HepG2 (cell line): ENCODE measurements at regions not wholly inside any gene's neighbourhood (a gene's known extent, or its start where the extent isn't known, plus 50 kb on each side); places are given as distances from the start of the nearest gene placed in this dataset.

Experiments
- ATAC-seq: fragments of 200-7000 bp; cut with Tn5 transposase; 3 replicates; pipeline ENCODE4 v1.9.1; 2020; ENCODE audit warnings: mild to moderate bottlenecking, moderate library complexity
- BruUV-seq: library from RNA; stranded (reverse); fragments of 400-500 nt; replicated peaks from 2 replicates; lab custom pipeline; 2021; lab: Mats Ljungman, UMichigan
- CTCF ChIA-PET: fragments of 300-600 bp; formaldehyde crosslinking; extraction: SDS; loops from one replicate; lab custom pipeline; 2021; ENCODE audit warnings: low total read pairs, inconsistent platforms, low intra/inter-chr PET ratio; lab: Yijun Ruan, JAX
- POLR2A ChIA-PET: fragments of 350-600 bp; sonication (Branson Sonifier 250); formaldehyde crosslinking; loops from one replicate; lab custom pipeline; 2020; ENCODE audit warnings: antibody characterized with exemption, inconsistent platforms; lab: Yijun Ruan, JAX
- DNase-seq: peaks from one replicate; pipeline ENCODE4 v3.0.0-alpha.2; 2015; ENCODE audit warnings: low spot score
- FAIRE-seq: peaks from 3 replicates; lab custom pipeline; 2011; peaks lifted over from hg19 to GRCh38; lab: Jason Lieb, UNC
- H2AFZ ChIP-seq: one replicate; pipeline ENCODE4 v1.6.1; 2011; ENCODE audit warnings: low read length, inconsistent platforms
- H3K27ac ChIP-seq: fragments of 300-600 bp; 3 replicates; pipeline ENCODE4 v1.8.0; 2011; ENCODE audit warnings: mixed run types, mild to moderate bottlenecking, mixed read lengths, low read length, inconsistent platforms; ENCODE audit not compliant: insufficient read depth; ENCODE audit errors: extremely low read length
- H3K27me3 ChIP-seq, 2 experiments: fragments of 200-600 bp in 1 of 2; 2 replicates in 1 of 2; 3 replicates in 1 of 2; pipeline versions ENCODE4 v1.6.0 to v1.8.0; 2011; ENCODE audit warnings: low read length in 2 of 2, mild to moderate bottlenecking in 2 of 2, moderate library complexity in 2 of 2, inconsistent platforms in 1 of 2; ENCODE audit not compliant: insufficient read depth in 2 of 2, control insufficient read depth in 1 of 2
- H3K36me3 ChIP-seq, 2 experiments: fragments of 200-600 bp in 1 of 2; replicated peaks in 1 of 2; 2 replicates in 1 of 2; 3 replicates in 1 of 2; pipeline versions ENCODE4 v1.5.1 to v1.8.0; 2011; ENCODE audit warnings: low read length in 2 of 2, inconsistent platforms in 1 of 2; ENCODE audit not compliant: insufficient read depth in 2 of 2, control insufficient read depth in 1 of 2
- H3K4me1 ChIP-seq: 2 replicates; pipeline ENCODE4 v1.5.1; 2012; ENCODE audit warnings: low read length, inconsistent platforms; ENCODE audit not compliant: insufficient read depth
- H3K4me2 ChIP-seq: 2 replicates; pipeline ENCODE4 v1.6.0; 2011; ENCODE audit warnings: low read depth, low read length, inconsistent platforms
- H3K4me3 ChIP-seq, 3 experiments: fragments of 200-600 bp in 1 of 3; sonication (generic), shearing (Covaris generic) in 1 of 3; replicated peaks in 1 of 3; 2 replicates each; pipeline ENCODE4 v1.5.1; 2011 to 2016; ENCODE audit warnings: low read length in 3 of 3, inconsistent platforms in 2 of 3, low read depth in 2 of 3, mild to moderate bottlenecking in 2 of 3, control low read depth in 1 of 3, mixed read lengths in 1 of 3; ENCODE audit not compliant: insufficient read depth in 1 of 3
- H3K79me2 ChIP-seq: one replicate; pipeline ENCODE4 v1.6.1; 2011; ENCODE audit warnings: low read length, inconsistent platforms; ENCODE audit not compliant: insufficient read depth
- H3K9ac ChIP-seq: 2 replicates; pipeline ENCODE4 v1.6.0; 2011; ENCODE audit warnings: mild to moderate bottlenecking, low read depth, low read length, inconsistent platforms; ENCODE audit not compliant: insufficient read depth
- H3K9me3 ChIP-seq: 2 replicates; pipeline ENCODE4 v1.5.1; 2012; ENCODE audit warnings: mild to moderate bottlenecking, low read length
- H4K20me1 ChIP-seq: 2 replicates; pipeline ENCODE4 v1.6.0; 2011; ENCODE audit warnings: inconsistent platforms, mild to moderate bottlenecking, low read length, moderate library complexity; ENCODE audit not compliant: insufficient read depth
- ATF7 ChIP-seq, 2 experiments: fragments of 450-650 bp in 1 of 2; sonication (generic) in 1 of 2; formaldehyde crosslinking in 1 of 2; IDR thresholded peaks; 2 replicates each; pipeline versions ENCODE4 v1.4.0 to v1.6.1; 2016 to 2020; ENCODE audit warnings: antibody characterized with exemption in 1 of 2, mild to moderate bottlenecking in 1 of 2, missing genetic modification reagents in 1 of 2
- EEA1 ChIP-seq: sonication (generic); formaldehyde crosslinking; IDR thresholded peaks from 2 replicates; pipeline ENCODE4 v1.5.1; 2020; ENCODE audit warnings: mild to moderate bottlenecking, missing genetic modification reagents, borderline replicate concordance
- FOXP1 ChIP-seq, 2 experiments: fragments of 450-650 bp in 1 of 2; IDR thresholded peaks; 2 replicates each; pipeline ENCODE4 v1.6.1; 2017 to 2018; ENCODE audit warnings: antibody characterized with exemption in 1 of 2
- KLF6 ChIP-seq: IDR thresholded peaks from 2 replicates; pipeline ENCODE4 v1.8.0; 2016; ENCODE audit warnings: missing biosample characterization, missing genetic modification reagents
- NR1H2 ChIP-seq: sonication (generic); formaldehyde crosslinking; IDR thresholded peaks from 2 replicates; pipeline ENCODE4 v1.8.1; 2022; ENCODE audit warnings: low read depth, missing genetic modification reagents, borderline replicate concordance
- SUZ12 ChIP-seq: fragments of 150-350 bp; IDR thresholded peaks from 2 replicates; pipeline ENCODE4 v1.6.1; 2014; ENCODE audit warnings: low read depth, low read length
- ZNF224 ChIP-seq: sonication (generic); formaldehyde crosslinking; IDR thresholded peaks from 2 replicates; pipeline ENCODE4 v1.5.0; 2020; ENCODE audit warnings: mild to moderate bottlenecking, missing genetic modification reagents
- ZNF570 ChIP-seq: sonication (generic); formaldehyde crosslinking; IDR thresholded peaks from 2 replicates; pipeline ENCODE4 v1.4.0; 2020; ENCODE audit warnings: mild to moderate bottlenecking, missing genetic modification reagents, borderline replicate concordance
- ZNF652 ChIP-seq: IDR thresholded peaks from 2 replicates; pipeline ENCODE4 v1.6.1; 2016; ENCODE audit warnings: low read depth, borderline replicate concordance
- WGBS: methylation state at CpG from one replicate; pipeline ENCODE4 v1.1.6; 2017; ENCODE audit warnings: low lambda C conversion rate; 5-methylcytosine and 5-hydroxymethylcytosine counted together
- in situ Hi-C: cut with HindIII; loops from 2 replicates; pipeline ENCODE4 v1.10.0; 2017; ENCODE audit warnings: low pct_unique_long_range_greater_than_20kb; ENCODE audit not compliant: extremely low pct_ligation_motif_present
- intact Hi-C: fragments of 100-400 bp; cut with micrococcal nuclease; formaldehyde crosslinking; loops from one replicate; pipeline ENCODE4 v1.10.0; 2022; ENCODE audit not compliant: unreplicated experiment
- TF ChIP-seq, protein P1 (sequence below): IDR thresholded peaks from 2 replicates; pipeline ENCODE4 v1.6.1; 2018; ENCODE audit warnings: missing genetic modification reagents, mild to moderate bottlenecking, missing compliant biosample characterization

DNA sequence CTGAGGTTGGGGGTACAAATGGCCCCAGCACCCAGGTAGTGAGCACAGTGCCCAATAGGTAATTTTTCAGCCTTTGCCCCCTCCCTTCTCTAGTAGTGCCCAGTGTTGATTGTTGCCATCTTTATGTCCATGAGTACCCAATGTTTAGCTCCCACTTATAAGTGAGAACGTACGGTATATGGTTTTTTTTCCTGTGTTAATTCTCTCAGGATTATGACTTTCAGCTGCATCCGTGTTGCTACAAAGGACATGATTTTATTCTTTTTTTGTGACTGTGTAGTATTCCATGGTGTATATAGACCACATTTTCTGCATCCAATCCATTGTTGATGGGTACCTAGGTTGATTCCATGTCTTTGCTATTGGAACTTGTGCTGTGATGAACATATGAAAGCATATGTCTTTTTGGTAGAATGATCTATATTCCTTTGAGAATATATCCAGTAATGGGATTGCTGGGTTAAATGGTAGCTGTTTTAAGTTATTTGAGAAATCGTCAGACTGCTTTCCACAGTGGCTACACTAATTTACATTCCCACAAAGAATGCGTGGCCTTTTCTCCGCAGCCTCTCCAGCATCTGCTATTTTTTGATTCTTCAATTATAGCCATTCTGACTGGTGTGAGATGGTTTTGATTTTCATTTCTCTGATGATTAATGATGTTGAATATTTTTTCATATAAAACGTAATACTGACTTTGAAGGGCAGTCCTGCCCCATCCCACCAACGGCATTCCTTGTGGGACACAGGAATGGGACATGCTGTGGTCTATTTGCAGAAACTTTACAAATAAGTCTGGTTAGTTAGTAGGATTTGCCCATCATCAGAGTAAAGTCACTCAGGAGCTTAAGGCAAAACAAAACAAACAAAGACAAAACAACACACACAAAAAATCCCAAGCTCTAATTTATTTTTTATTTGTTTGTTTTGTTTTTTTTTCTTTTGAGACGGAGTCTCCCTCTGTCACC is 135.0 kb downstream of the MYCN start:
- CTCF ChIA-PET, result no interaction called here
- Histone ChIP-seq H3K4me3 (no peak overlapping the region), H3K9me3 (no peaks in the 10 kb centered on the region), H3K9ac (no peak overlapping the region), H3K79me2 (no peaks in the 10 kb centered on the region), H3K27ac (no peak overlapping the region), H4K20me1 (no peaks in the 10 kb centered on the region), H2AFZ (no peak overlapping the region), H3K4me1 (peaks cover 25% of the 10 kb centered on the region), H3K27me3 (no peaks in the 10 kb centered on the region), H3K36me3 (no peaks in the 10 kb centered on the region), H3K4me2 (no peak overlapping the region)
- DNase-seq, result no peak
- no peak for FAIRE-seq
- POLR2A ChIA-PET, result no interaction called here
- no TSS peak for BruUV-seq
- no peak for TF ChIP-seq ZNF570 (CRISPR knock-in tag)
- no peak for TF ChIP-seq EEA1 (CRISPR knock-in tag)
- TF ChIP-seq ATF7 (IDR thresholded peaks at IDR 0.05), result no peak
- TF ChIP-seq ATF7 (CRISPR knock-in tag; IDR thresholded peaks at IDR 0.05), result no peak
- no peak for TF ChIP-seq ZNF224 (CRISPR knock-in tag)
- no peak for TF ChIP-seq KLF6 (CRISPR knock-in tag)
- no peak for TF ChIP-seq NR1H2
- TF ChIP-seq, protein P1, sequence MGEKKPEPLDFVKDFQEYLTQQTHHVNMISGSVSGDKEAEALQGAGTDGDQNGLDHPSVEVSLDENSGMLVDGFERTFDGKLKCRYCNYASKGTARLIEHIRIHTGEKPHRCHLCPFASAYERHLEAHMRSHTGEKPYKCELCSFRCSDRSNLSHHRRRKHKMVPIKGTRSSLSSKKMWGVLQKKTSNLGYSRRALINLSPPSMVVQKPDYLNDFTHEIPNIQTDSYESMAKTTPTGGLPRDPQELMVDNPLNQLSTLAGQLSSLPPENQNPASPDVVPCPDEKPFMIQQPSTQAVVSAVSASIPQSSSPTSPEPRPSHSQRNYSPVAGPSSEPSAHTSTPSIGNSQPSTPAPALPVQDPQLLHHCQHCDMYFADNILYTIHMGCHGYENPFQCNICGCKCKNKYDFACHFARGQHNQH, result no peak
- no peak for TF ChIP-seq FOXP1 (IDR thresholded peaks at IDR 0.05)
- TF ChIP-seq FOXP1 (CRISPR knock-in tag; IDR thresholded peaks at IDR 0.05), result no peak
- no peak for TF ChIP-seq SUZ12
- TF ChIP-seq ZNF652 (CRISPR knock-in tag), result no peak
- in situ Hi-C loops, result no loop called here
- ATAC-seq, result no peak
- 67% methylated on average over 9 of the region's 9 CpGs for WGBS
- intact Hi-C loops, result loop anchor here (10.0 kb wide), 1 partner anchor 139 kb away; no protein-coding TSS in a partner anchor
